Thyroid gland (tissue), 4 donors: ENCODE measurements at regions not wholly inside any gene's neighbourhood (a gene's known extent, or its start where the extent isn't known, plus 50 kb on each side); places are given as distances from the start of the nearest gene placed in this dataset.

Source experiments
- CTCF ChIP-seq, 6 experiments: fragments of 200-600 bp in 3 of 6; fragments of 450-650 bp in 3 of 6; sonication (generic) in 3 of 6; IDR thresholded peaks; one replicate each; pipeline ENCODE4 v1.5.1; 2016 to 2019; ENCODE audit warnings: antibody characterized with exemption in 6 of 6, mild to moderate bottlenecking in 2 of 6, inconsistent platforms in 1 of 6, moderate library complexity in 1 of 6
- POLR2A ChIP-seq, 2 donors: fragments of 450-650 bp; IDR thresholded peaks; one replicate each; pipeline ENCODE4 v1.6.1; 2017; ENCODE audit warnings: antibody characterized with exemption in 2 of 2, mild to moderate bottlenecking in 2 of 2, moderate library complexity in 1 of 2

DNA sequence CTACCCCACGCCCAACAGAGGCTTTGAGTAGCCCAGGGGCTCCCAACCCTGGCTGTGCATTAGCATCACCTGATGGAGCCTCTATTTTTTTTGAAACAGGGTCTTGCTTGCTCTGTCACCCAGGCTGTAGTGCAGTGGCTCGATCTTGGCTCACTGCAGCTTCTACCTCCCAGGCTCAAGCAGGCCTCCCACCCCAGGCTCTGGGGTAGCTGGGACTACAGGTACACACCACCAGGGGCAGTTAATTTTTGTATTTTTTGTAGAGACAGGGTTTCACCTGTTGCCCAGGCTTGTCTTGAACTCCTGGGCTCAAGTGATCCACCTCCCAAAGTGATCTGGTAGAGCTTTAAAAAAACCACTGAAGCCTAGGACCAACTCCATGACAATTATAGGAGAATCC lies 394.8 kb upstream of the ATP5MC3 start:
- TF ChIP-seq CTCF (IDR thresholded peaks at IDR 0.05) (no peak), POLR2A (IDR thresholded peaks at IDR 0.05) (no peak)
